Ammon's horn (tissue), 1 donor: ENCODE measurements at regions not wholly inside any gene's neighbourhood (a gene's known extent, or its start where the extent isn't known, plus 50 kb on each side); places are given as distances from the start of the nearest gene placed in this dataset.
"Not testable (repeated sequence)": the region's sequence is repeated elsewhere in the genome, so short reads cannot be mapped to it uniquely, and the experiment has no call there.

Experiments used
- DNase-seq: peaks from one replicate; pipeline ENCODE4 v3.0.0-alpha.2; 2016; ENCODE audit warnings: low spot score

DNA sequence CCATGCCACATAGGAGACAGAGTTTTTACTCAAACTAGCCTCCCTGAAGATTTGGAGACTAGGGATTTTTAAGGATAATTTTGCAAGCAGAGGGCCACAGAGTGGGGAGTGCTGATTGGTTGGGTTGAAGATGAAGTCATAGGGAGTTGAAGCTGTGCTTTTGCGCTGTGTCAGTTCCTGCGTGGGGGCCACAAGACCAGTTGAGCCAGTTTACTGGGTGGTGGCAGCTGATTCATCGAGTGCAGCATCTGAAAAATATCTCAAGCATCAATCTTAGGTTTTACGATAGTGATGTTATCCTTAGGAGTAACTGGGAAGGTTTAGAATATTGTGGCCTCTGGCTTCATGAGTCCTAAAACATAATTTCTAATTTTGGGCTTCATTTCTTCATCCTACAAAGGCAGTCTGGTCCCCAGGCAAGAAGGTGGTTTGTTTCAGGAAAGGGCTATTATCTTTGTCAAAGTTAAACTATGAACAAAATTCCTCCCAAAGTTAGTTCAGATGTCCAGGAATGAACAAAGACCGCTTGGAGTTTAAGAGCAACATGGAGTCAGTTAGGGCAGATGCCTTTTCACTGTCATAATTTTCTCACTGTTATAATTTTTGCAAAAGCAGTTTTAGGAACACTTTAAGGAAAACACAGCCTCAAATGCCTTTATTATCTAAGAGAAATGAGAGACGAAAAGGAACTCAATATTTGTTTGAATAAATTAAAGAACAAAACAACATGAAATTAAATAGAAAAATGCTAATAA, 960.8 kb upstream of the PRKX start:
- DNase-seq, result no peak

DNA sequence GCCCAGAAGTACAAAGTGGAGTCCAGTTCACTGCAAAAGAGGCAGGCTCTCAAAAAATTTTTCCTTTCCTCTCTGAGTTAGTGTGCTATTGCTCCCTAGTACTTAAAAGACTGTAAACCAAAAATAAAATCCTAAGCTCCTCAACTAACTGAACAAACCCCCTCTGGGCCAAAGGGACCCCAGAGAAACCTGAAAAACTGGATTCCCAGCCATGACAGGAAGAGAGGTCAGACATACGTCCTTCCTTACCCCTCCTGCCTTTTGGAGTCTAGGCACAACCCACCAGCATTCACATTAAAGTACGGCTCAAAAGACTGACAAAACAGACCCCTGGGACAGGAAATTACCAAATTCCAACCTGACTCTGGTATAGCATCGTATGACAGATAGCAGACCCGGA, 957.9 kb upstream of the PRKX start:
- no peak for DNase-seq

DNA sequence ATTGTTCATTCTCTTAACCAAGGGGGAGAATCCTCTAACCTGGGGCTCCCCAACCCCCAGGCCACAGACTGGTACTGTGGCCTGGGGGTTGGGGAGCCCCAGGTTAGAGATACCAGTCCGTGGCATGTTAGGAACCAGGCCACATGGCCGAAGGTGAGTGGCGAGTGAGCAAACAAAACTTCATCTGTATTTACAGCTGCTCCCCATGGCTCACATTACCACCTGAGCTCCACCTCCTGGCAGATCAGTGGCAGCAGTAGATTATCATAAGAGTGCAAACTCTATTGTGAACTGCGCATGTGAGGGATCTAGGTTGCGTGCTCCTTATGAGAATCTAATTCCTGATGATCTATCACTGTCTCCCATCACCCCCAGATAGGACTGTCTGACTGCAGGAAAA, 957.2 kb upstream of the PRKX start:
- DNase-seq, result no peak

DNA sequence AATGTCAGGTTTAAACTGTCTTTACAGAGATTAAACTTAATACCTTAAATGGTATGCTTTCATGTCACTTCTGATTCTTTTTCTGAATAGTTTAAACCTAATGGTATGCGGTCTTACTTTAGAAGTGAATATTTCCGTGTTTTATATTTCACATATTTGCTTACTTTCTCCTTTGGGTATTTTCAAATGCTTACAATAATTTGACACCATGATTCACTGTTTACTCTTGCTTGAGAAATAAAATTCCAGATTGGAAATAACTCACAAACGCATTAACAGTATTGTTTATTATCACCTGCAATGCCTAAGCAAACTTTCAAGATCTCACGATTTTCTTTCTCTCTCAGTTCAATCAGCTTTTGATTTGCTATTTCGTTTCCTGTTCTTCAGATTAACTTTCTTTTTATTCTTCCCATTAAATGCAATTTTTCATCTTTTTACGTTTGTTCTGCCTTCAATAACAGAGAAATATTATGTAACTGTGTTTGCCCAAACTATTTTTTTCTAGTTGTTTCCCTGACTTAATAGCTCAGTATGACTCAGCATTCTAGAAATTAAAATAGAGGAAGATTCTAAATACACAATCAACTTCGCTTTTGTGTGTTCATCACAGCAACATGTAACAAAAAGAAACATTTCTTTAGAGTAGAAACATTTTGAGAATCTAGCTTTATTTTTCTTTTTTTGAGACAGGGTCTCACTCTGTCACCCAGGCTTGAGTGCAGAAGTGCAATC, 955.5 kb upstream of the PRKX start:
- DNase-seq, result no peak

DNA sequence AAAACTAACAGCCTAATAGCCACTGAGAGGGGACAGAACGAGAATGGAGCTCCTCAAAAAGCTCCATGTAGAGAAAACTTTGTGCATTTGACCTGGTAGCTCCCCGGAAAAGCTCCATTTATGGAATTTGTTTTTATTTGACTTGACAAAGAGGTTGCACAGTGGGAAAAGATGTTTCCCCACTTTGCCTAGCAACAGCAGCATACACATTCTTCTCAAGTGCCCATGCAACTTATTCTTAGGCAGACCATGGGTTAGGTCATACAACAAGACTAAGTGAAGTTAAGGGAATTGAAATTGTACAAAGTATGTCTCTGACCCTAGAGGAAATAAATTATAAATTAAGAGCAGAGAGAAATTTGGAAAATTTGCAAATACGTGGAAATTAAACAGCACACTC, 949.6 kb upstream of the PRKX start:
- DNase-seq, result no peak

DNA sequence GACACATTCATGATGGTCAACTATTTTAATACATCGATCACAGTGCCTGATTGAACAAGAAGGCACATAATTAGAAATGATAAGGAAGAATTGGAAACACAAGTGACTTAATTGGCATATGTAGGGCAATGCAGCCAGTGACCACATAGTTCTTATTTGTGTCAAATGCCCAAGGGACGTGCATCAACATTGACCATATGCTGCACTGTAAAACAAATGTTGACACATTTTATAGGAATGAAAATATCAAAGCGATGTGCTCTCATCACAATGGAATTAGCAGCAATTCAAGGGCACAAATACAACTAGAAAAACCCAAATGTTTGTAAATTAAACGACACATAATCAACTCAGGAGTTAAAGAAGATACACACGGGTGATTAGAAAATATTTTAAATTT, 948.3 kb upstream of the PRKX start:
- no peak for DNase-seq

DNA sequence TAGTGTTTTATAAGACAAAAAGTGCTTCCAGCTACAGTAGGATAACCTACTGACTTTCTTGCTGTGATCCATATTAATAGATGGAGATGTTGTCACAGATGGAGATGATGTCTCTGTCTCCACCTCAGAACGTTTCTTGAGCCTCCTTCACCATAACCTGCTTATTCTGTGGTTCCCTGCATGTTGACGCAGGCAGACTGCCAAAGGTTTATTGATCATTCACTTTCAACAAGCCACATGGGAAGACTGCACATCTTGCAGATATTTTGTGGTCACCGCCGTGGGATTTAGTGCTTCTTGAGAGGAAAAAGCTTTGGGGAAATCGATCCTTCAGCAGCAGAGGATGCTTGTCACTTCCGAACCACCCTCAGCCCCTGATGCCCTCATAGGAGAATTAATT, 943.0 kb upstream of the PRKX start:
- DNase-seq, result no peak

DNA sequence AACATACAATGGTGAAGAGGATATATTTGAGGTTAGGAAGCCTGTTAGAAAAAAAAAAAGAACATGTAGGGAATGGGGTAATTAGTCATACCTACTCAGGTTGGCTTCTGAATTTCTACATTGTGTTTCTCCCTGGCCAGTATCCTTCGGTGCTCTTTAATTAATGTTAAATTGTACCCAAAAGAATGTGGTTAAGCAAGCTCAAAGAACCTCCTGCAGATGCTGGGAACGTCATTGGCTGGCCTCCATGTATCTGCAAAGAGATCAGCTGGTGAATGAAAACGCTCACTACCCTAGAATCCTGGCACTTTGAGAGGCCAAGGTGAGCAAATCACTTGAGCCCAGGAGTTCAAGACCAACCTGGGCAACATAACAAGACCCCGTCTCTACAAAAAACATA, 942.3 kb upstream of the PRKX start:
- no peak for DNase-seq

DNA sequence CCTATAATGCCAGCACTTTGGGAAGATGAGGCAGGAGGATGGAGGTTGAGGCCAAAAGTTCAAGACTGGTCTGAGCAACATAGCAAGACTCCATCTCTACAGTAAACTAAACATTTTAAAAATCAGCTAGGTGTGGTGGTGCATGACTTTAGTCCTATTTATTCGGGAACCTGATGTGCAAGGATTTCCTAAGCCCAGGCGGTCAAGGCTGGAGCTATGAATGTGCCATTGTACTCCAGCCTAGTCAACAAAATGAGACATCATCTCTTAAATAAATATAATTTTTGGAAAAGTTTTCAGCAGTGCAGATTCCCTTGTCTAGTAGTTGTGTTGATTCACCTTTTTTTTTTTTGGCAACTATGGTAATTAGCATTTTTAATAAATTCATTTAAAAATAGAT, 928.7 kb upstream of the PRKX start:
- DNase-seq, result no peak

DNA sequence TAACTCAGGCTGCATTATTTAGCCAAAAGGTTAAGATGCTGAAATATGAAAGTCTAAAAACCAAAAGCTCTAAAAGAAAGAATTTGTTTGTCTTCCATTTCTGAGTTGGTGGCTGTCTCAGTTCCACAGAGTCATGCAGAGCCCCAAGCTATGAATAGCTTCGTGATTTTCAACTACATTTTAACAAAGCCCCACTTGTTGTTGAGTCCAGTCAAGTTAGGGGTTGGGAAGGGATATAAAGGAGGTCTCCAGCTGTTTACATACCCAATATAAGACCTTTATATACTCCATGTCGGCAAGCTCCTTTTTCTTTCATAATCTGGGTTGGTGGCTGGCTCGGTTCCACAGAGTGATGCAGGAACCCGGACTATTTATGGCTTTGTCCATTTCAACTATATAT, 924.6 kb upstream of the PRKX start:
- no peak for DNase-seq

DNA sequence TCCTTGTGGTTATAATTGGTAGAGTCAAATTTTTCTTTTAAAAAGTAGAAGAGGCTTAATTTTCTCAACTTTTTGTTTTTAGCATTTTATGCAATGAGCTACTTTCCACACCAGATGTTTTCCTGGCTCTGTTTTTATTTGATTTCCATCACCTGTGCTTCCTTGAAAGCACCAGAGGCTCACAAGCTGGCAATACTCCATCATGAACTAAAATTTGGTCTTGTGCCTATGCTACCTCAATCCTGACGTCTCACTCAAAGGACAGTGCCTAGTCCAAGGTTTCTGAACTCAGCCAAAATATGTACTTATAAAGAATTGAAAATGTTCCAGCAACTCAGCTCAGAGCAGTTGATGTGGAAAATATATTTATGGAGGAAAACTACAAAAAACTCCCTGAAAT, 914.0 kb upstream of the PRKX start:
- DNase-seq, result no peak

DNA sequence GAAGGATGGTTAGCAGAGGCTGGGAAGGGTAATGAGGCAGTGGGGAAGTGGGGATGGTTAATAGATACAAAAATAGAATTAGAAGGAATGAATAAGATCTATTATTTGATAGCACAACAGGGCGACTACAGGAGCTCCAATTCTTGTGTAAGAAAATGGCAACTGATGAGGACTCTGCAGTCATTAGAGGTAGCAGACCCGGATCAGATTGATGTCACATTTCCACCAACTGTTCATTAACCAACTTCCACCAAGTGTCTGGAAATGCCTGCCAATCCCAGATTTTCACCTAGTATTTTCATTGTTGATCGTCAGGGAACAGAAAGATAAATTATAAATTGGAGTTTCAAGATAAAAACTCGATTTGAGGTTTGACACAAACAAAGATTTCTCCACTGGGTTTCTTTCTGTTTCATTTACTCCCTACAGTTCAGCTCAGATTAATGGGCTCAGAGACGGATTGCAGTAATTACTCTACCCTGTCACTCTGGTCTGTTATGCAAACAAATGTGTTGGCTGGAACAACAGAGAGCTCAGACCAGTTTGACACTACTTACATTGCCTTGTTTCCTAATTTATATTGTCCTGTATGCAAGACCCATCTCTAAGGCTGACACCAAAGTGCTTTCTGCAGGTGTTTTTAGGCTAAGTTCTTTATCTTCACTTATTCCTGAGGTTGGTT, 909.2 kb upstream of the PRKX start:
- DNase-seq, result no peak

DNA sequence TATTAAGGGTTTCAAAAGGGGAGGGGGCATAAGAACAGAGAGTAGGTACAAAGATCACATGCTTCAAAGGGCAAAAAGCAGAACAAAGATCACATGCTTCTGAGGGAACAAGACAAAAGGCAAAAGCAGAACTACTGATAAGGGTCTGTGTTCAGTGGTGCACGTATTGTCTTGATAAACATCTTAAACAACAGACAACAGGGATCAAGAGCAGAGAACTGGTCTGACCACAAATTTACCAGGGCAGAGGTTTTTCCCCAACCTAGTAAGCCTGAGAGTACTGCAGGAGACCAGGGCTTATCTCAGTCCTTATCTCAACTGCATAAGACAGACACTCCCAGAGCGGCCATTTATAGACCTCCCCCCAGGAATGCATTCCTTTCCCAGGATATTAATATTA, 900.2 kb upstream of the PRKX start:
- not testable (repeated sequence) for DNase-seq

DNA sequence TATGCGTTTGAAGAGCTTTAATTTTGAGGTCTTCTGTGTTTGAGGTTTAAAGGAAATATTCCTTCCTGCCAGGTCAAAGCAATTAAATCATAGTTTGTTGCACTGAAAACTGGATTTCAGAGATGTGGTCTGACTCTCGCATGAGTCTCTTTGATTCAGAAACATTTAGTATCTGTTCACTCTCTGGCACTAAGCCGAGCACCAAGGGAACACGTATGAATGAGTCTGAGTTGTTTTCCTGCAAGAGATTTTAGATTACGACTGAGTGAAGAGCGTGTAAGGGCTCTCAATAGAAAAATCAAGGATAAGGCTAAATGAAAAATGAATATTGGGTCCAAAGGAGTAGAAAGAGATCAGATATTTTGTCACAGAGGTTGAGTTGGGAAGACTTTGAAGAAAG, 875.4 kb upstream of the PRKX start:
- DNase-seq, result peak; percentile 1

DNA sequence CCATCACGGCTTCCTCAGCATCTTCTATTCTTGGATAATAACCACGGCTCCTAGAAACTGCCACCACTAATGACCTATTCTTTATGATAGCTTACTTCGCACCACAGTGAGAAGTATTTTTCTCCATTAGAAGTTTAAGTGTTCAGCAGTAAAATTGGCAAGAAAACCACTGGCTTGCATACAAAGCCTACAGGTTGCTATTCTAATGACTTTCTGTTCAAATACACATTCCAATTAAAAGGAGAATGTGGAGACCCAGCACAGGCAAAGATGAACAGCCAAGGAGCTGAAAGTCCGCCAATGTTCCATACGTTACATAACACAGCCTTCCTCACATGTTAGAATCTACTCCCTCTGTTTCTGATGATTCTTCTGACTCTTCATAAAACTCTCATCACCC, 875.0 kb upstream of the PRKX start:
- DNase-seq, result peak; percentile 1

DNA sequence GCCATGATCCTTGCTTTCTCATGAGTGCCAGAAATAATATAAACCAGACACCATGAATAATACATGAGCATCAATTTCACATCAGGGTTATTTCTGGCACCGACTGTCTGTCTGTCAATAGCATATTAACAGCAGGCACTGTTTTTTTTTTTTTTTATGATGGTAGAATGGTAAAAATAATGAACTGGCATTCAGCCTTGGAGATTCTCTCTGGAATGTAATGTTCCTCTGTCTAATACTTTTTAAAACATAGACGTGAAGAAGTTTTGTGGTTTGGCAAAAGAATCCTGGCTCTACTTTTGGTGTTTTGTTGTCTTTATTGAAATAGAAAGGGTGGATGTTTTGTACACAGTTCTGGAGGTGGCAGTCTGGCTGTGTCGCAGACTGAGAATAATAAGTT, 874.6 kb upstream of the PRKX start:
- DNase-seq, result no peak

DNA sequence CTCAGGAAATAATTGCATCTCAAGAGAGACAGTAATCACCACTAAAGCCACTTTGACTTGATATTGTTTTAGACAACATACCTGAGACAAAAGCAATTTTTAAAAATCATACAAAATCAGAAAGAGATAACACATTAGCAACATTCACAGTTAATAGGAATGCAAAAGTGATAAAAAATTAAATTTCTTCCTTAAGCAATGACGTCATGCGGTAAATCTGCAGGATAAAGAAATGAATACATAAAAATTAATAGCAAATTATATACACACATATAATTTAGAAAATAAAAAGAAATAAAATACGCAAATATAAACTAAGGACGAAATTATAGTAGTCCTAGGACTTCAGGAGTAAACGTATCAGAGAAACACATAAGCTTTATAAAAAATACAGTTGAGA, 866.5 kb upstream of the PRKX start:
- DNase-seq, result no peak

DNA sequence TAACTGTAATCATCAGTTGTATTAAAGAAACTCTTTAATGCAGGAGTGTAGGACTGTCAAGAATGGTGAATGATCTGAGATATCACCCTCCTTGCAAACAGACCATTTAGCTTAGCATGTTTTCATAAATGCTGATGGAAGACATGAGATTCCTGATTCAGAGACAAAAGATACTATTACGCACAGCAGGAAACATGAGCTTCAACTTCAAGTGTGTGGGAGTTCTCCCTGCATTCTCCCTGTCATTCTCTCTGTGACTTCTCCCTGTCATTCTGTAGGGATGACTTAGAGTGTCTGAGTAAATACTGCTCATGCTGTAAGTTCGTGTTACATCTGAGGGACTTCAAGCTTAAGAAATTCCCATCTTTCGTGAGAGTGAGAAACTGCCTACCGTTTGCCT, 866.0 kb upstream of the PRKX start:
- no peak for DNase-seq

DNA sequence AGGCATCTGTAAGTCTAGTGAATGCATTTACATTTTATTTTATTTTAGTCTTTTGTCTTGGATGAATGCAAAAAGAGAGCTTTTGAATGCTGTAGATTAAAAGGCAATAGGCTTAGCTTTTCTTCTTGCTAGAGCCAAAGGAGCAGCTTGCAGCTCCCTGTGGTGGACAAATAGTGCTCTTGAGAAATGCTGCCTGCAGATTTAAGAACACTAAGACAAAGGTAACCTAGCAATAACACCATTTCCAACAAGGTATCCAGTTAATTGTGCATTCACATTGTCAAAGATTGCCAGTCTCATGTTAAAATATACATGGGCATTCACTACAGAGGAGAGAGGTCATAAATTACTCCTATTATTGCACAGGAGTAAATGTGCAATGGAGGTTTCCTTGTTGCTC, 859.2 kb upstream of the PRKX start:
- DNase-seq, result no peak

DNA sequence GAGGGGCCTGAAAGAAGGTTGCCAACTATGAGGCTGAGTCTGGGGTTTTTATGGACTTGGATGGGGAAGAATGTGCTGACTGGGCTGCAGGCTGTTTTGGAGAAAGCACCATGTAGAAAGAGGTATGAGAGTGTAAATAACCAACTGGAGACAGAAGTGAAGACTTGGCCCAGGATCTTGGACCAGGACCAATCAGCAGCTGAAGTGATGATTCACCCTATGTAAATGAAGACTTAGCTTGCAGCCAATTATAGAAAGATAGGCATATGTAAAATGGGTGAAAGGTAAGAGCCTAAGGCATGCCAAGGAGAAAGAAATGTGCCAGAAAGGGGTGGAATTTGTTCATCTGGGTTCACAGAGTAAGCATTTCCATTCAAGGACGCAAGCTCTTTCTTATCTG, 856.7 kb upstream of the PRKX start:
- DNase-seq, result no peak

DNA sequence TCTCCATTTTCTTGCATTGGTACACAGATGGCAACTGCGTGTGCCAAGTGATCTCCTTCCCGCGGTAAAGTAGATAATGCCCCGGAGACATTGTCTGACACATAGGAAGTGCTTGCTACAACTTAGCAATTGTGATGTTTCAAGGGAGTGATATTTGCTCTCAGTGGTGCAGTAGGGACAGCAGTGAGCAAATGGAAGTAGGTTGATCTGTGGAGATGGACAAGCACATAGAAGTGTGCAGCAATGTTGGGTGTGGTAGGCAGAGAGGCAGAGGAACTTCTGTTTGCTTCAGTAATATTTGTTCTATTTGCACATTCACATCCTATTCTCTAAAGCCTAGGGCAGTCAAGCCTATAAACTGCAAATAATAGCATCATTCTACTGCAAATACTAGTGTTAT, 846.7 kb upstream of the PRKX start:
- DNase-seq, result no peak

DNA sequence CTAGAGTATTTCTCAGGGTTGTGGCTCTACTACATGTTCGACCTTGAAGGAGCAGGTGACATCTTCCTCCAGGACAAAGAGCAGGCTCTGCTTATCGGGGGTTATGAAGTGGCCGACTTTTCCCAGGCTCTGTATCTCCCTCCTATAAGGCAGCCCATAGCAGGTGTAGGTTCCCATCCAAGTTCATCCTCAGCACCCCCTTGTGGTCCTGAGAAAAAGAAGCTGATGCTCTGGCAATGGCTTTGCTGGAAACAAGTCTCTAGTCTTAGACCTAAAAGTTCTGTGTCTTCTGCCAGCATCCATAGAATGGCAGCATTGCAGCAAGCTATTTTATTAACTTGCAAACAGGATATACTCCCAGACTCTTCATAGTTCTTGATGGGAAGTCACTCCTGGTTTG, 836.6 kb upstream of the PRKX start:
- no peak for DNase-seq

DNA sequence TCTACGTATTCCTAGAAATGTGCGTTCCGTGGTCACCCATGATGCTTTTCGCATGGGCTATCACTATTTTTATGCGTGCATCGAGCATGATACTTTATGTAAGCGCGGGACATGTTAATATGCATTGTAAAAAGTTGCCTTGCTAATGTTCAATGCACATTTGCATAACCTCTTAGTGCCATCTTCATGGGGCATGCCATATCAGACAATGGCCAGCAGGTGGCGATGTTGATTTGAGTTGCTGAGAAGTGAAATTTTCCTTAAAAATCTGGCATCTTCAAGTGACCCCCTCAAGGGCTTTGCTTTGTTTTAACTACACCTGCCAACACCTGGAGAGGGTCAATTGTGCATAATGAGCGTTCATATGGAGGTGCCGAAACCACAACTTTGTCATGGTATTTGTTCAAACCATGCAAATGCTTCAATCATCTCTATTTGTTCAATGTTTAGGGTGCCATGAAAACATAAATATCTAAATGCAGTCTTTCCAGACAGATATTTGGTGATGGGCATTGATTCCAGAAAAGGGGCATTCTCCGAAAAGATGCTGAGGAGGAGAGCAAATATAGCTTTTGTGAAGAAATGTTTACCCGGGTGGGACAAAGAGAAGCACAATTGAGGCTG, 833.9 kb upstream of the PRKX start:
- peak; percentile 54 for DNase-seq
